ENCODE measurements at regions not wholly inside any gene's neighbourhood (a gene's known extent, or its start where the extent isn't known, plus 50 kb on each side); places are given as distances from the start of the nearest gene placed in this dataset.

GRCh38 chr14:76314521-76315034 is 61.4 kb upstream of the ESRRB start:
- Mint-ChIP-seq H3K36me3 (ENCODE audit: low read depth) (no peaks in the 10 kb centered on the region), H3K27ac (no peak overlapping the region), H3K4me1 (ENCODE audit: low read depth) (peaks cover 2% of the 10 kb centered on the region), H3K27me3 (ENCODE audit: low read depth) (peaks cover 40% of the 10 kb centered on the region), H3K4me3 (no peak overlapping the region), H3K9me3 (no peaks in the 10 kb centered on the region)

GRCh38 chr14:76320486-76320885 is 55.5 kb upstream of the ESRRB start:
- Mint-ChIP-seq H3K9me3 (no peaks in the 10 kb centered on the region), H3K27me3 (ENCODE audit: low read depth) (peaks cover 4% of the 10 kb centered on the region), H3K4me3 (no peak overlapping the region), H3K36me3 (ENCODE audit: low read depth) (no peaks in the 10 kb centered on the region), H3K4me1 (ENCODE audit: low read depth) (peaks cover 2% of the 10 kb centered on the region), H3K27ac (no peak overlapping the region)

- no peak overlapping the region for H3K27ac Mint-ChIP-seq
- no peak overlapping the region for H3K4me3 Mint-ChIP-seq
- peaks cover 4% of the 10 kb centered on the region for H3K27me3 Mint-ChIP-seq (ENCODE audit: low read depth)
- H3K36me3 Mint-ChIP-seq (ENCODE audit: low read depth), result no peaks in the 10 kb centered on the region
- H3K4me1 Mint-ChIP-seq (ENCODE audit: low read depth), result peaks cover 2% of the 10 kb centered on the region
- no peaks in the 10 kb centered on the region for H3K9me3 Mint-ChIP-seq
These were observed 55.0 kb upstream of the ESRRB start for GRCh38 chr14:76320975-76321374.

DNA sequence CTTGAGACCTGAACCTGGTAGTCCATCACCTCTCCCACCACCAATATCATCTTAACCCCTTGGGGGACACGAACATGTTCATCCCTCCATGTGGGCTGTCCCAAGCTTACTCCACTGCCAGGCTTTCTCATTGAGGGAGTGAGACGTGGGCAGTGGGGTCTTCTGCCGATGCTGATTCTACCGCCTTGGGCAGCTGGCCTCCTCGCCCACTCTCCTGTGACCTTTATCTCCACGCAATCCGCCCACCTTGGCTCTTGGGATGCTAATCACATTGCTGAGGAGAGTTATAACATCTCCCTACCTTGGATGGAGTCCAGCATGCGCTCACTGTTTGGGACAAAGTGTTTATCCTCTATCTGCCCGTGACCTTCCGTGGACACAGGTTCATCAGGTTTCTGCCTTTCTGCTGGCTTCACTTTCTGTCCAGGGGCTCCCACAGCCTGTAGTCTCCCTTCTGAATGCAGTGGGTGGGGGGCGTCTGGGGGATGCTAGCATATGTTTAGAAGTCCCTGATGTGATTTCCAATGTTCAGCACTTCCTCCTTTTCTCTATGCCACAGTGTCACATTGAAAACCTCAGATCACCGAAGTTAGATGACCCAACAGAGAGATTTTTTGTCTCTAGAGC is 53.2 kb upstream of the ESRRB start:
- no peak overlapping the region for H3K27ac Mint-ChIP-seq
- peaks cover 2% of the 10 kb centered on the region for H3K4me1 Mint-ChIP-seq (ENCODE audit: low read depth)
- H3K36me3 Mint-ChIP-seq (ENCODE audit: low read depth), result no peaks in the 10 kb centered on the region
- no peaks in the 10 kb centered on the region for H3K9me3 Mint-ChIP-seq
- peaks cover 4% of the 10 kb centered on the region for H3K27me3 Mint-ChIP-seq (ENCODE audit: low read depth)
- no peak overlapping the region for H3K4me3 Mint-ChIP-seq

- Mint-ChIP-seq H3K4me3 (no peak overlapping the region), H3K27ac (no peak overlapping the region), H3K4me1 (ENCODE audit: low read depth) (peaks cover 2% of the 10 kb centered on the region), H3K9me3 (no peaks in the 10 kb centered on the region), H3K36me3 (ENCODE audit: low read depth) (no peaks in the 10 kb centered on the region), H3K27me3 (ENCODE audit: low read depth) (peaks cover 11% of the 10 kb centered on the region)
These were observed 52.4 kb upstream of the ESRRB start for GRCh38 chr14:76323331-76324050.

- H3K9me3 Mint-ChIP-seq, result no peaks in the 10 kb centered on the region
These were observed 51.8 kb upstream of the ESRRB start for GRCh38 chr14:76324133-76324532.

More at GRCh38 chr14:76324133-76324532, 51.8 kb upstream of the ESRRB start:
- Mint-ChIP-seq H3K4me1 (ENCODE audit: low read depth) (peaks cover 2% of the 10 kb centered on the region), H3K27ac (no peak overlapping the region), H3K27me3 (ENCODE audit: low read depth) (peaks cover 17% of the 10 kb centered on the region), H3K4me3 (no peak overlapping the region), H3K36me3 (ENCODE audit: low read depth) (no peaks in the 10 kb centered on the region)
